GM21737 (cell line): ENCODE measurements at regions not wholly inside any gene's neighbourhood (a gene's known extent, or its start where the extent isn't known, plus 50 kb on each side); places are given as distances from the start of the nearest gene placed in this dataset.
"Not testable (repeated sequence)": the region's sequence is repeated elsewhere in the genome, so short reads cannot be mapped to it uniquely, and the experiment has no call there.

ENCODE experiments used
- ATAC-seq: cut with Tn5 transposase; IDR thresholded peaks from one replicate; pipeline ENCODE4 v1.9.1; 2021; ENCODE audit warnings: mild to moderate bottlenecking, moderate library complexity; ENCODE audit not compliant: unreplicated experiment

DNA sequence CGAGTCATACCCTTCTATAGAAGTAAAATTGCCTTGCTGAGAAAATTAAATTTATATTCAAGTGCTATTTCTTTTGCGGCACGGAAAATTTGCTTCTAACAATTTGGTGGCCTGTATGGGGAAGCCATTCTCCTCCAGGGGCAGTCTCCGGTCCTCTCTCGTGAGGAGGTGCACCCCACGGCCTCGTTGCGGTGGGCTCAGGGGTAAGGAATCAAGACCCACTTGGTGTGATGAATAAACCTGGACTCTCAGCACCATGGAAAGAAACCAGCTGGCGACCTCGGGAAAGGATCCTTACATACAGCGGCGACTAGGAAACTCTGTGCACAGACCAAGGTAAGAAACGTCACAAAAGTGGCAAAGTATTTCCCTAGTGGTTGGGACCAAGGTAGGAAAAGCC, 252.9 kb downstream of the DPY19L2 start:
- no peak for ATAC-seq

GRCh38 chr12:63410197-63410596, 258.1 kb downstream of the DPY19L2 start:
- ATAC-seq: no peak

GRCh38 chr12:63406781-63407180, 255.8 kb upstream of the AVPR1A start:
- no peak for ATAC-seq

- ATAC-seq: no peak
Observed at GRCh38 chr12:63404611-63405010, 253.6 kb upstream of the AVPR1A start.

GRCh38 chr12:63403256-63403655, 252.3 kb upstream of the AVPR1A start:
- no peak for ATAC-seq

DNA sequence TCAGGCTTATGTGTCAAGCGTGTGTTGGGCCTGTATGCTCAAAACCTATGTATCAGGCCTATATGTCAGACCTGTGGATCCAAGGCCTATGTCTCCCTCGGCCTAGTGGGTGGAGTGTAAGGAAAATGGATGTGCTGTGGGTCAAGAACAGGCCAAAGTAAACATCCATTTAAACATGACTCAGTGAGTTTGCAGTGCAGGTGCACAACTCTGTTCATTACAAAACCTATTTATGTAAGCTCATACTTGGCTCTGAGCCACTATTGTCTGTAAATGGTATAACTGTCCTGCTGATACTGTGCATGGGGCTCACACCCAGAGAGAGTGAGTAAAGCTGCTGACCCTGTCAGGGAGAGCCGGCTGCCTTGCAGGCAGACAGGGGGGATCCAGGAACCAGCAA, 249.7 kb upstream of the AVPR1A start:
- no peak for ATAC-seq

DNA sequence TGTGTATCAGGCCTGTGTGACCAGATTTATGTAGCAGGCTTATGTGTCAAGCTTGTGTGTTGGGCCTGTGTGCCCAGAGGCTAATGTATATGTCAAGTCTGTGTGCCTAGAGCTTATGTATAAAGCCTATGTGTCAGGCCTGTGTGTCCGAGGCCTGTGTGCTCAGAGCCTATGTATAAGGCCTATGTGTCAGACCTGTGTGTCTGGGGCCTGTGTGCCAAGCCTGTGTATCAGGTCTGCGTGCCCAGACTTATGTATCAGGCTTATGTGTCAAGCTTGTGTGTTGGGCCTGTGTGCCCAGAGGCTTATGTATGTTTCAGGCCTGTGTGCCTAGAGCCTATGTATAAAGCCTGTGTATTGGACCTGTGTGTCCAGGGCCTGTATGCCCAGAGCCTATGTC, 249.3 kb upstream of the AVPR1A start:
- no peak for ATAC-seq

GRCh38 chr12:63397807-63398206, 246.8 kb upstream of the AVPR1A start:
- no peak for ATAC-seq

- no peak for ATAC-seq
Observed at GRCh38 chr12:63396135-63396534, 245.1 kb upstream of the AVPR1A start.

DNA sequence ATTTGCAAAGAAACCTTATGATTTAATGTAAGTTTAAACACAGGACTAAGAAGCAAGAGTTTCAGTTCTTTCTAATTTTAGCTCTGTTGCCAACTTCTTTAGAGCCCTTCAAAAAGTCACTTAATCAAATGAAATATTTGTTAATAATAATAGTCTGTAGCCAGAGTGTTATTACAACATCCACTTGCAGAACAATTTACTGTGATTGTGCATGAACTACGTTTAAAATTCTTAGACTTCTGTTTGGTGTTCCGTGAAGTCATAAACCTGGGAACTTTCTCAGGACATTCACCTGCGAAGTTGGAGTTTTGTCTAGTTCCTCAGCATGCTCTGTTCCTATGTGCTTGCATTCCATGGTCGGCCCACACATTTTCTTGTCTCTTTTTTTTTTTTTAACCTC, 244.0 kb upstream of the AVPR1A start:
- no peak for ATAC-seq

DNA sequence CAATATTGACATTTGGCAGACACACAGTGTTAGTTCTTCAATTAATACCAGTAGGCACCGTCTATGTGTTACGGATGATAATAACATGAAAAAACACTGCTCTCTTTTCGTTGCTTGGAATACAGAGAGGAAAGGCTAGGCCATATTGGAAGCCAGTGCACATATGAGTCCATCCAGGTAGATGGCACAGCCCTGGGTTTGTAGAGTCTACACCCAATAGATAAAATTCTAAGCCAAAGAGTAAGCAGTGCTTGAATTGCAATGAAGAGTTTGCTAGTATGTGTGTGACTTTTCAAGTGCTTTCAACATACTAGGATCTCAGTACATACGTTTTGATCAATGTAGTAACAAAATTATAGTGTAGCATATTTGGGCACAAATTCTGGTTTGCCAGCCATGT, 243.3 kb upstream of the AVPR1A start:
- no peak for ATAC-seq

- ATAC-seq: no peak
Observed at GRCh38 chr12:63389211-63389610, 238.2 kb upstream of the AVPR1A start.

- no peak for ATAC-seq
Observed at GRCh38 chr12:63387771-63388170, 236.8 kb upstream of the AVPR1A start.

DNA sequence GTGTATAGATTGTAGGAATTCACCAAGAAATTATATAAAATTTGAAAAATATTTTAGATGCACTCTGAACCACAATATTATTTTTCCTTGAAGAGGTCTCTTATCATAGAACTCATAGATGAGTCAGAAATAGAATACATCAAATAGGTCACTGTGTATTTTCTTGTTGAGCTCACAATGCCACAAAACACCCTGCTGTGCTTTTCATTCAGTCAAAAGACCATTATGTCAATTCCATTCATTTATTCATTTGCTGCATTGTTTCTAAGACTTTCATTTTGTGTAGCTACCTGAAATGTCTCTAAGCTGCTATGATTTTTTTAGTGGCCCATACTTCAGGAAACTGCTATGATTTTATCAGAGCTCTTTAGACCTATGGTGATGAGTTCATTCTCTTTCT, 231.9 kb upstream of the AVPR1A start:
- no peak for ATAC-seq

DNA sequence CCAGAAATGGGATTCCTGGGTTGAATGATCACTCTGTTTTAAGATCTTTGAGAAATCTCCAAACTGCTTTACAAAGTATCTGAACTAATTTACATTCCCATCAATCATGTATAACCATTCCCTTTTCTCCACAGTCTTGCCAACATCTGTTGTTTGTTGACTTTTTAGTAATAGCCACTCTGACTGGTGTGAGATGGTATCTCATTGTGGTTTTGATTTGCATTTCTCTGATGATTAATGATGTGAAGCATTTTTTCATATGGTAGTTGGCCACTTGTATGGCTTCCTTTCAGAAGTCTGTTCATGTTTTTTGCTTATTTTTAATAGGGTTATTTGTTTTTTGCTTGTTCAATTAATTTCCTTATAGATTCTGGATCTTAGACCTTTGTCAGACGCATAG, 211.8 kb upstream of the AVPR1A start:
- no peak for ATAC-seq

GRCh38 chr12:63362166-63362565, 211.2 kb upstream of the AVPR1A start:
- ATAC-seq: no peak

DNA sequence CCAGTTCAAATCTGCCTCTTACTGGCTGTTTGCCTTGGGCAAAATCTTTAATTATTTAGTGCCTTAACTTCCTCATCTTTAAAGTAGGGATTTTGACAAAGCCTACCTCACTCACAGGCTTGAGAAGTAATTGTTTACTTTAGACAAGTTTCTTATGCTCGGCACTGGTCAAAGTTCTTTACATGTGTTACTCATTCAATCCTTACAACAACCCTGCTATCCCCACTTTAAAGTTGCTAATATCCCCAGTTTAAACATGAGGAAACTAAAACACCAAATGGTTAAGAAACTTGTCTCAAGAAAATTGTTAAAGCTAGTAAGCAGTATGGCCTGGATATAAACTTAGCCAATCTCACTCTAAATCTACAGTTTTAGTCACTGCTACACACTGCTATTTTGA, 204.0 kb upstream of the AVPR1A start:
- ATAC-seq: no peak

DNA sequence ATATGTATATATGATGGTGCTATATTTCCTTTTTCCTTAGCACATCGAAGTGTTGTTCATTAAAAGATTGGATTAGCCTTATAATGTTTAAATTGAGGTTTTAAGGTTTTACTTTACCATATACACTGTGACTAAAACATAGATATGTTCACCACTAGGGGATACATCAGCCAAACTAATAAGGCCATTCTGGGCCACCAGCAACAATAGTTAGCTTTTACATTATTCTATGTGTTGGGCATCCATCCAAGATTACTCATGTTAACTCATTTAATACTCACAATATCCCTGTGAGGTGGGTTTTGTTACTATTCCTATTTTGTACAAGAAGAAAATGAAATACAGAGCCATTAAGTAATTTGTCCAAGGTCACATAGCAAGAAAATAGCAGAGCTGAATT, 202.6 kb upstream of the AVPR1A start:
- no peak for ATAC-seq

- no peak for ATAC-seq
Observed at GRCh38 chr12:63351370-63351769, 200.4 kb upstream of the AVPR1A start.

DNA sequence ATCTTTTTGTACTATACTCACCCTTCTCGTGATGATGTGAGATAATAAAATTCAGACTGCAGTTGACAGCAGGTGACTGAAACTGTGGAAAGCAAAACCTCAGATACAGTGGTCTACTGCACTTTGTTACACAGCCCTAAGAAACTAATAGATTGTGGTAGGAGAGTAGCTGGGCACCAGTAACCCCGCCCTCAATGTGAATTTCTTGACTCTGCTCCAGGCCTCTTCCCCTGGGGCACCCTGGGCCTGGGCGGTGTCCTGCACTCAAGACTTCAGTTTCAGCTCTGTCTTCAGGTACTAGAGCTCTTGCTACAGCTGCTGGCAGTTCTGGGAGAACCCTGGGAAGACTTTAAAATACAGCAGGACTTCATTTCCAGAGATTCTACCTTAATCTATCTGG, 197.6 kb upstream of the AVPR1A start:
- no peak for ATAC-seq

DNA sequence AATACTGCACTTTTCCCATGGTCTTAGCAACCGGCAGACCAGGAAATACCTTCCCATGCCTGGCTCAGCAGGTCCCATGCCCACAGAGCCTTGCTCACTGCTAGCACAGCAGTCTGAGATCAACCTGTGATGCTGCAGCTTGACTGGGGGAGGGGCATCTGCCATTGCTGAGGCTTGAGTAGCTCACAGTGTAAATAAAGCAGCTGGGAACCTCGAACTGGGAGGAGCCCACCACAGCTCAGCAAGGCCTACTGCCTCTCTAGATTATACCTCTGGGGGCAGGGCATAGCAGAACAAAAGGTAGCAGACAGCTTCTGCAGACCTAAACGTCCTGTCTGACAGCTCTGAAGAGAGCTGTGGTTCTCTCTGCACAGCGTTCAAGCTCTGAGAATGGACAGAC, 186.2 kb upstream of the AVPR1A start:
- ATAC-seq: not testable (repeated sequence)

DNA sequence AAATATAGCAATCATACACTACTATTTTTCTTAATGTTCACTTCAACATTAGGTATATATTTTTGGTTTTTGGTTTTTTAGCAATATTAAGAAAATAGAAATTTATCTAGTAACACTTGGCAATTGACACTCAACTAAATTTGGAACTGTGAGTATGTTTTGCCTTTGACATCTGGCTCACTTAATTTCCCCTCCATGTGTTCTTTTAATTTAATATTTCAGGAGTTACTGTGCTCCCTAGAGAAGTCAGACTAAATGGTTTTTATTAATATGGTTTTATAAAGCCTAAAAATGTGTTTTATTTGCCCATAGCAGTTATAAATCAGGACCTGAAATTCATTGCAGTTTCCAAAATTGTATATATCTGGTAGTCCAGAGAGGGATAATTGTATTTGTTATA, 175.3 kb upstream of the AVPR1A start:
- ATAC-seq: no peak

DNA sequence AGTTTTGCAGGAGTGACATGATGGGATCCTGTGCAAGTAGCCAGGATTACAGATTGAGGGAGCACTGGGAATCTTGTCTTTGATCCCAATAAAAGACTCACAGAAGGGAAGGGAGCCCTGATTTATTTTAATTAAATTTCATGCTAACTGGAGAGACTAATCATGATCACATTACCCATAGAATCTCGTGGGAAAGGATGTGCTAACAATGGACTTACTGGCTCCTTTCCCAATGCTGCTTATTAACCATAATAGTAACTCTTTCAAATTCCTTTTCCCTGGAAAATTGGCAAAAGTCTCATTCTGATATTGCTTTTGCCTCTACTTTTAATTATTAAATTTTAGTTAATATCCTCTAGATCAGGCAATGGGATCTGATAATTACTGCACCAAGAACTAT, 174.8 kb upstream of the AVPR1A start:
- ATAC-seq: no peak

DNA sequence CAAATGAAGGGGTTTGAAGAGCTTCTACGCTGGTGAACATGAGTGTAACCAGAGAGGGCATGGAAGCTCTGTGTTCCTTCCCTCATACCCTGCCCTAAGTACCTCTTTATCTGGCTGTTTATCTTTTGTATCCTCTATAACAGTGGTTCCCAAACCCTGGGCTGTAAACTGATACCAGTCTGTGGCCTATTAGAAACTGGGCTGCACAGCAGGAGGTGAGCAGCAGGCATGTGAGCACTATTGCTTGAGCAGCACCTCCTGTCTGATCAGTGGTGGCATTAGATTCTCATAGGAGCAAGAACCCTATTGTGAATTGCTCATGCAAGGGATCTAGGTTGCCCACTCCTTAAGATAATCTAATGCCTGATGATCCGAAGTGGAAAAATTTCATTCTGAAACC, 172.9 kb upstream of the AVPR1A start:
- ATAC-seq: no peak
